OCI-LY7 (cell line): ENCODE measurements at regions not wholly inside any gene's neighbourhood (a gene's known extent, or its start where the extent isn't known, plus 50 kb on each side); places are given as distances from the start of the nearest gene placed in this dataset.

ENCODE experiments used
- BruUV-seq: library from RNA; stranded (reverse); fragments of 400-500 nt; replicated peaks from 2 replicates; lab custom pipeline; 2021; lab: Mats Ljungman, UMichigan
- CTCF ChIA-PET: fragments of 300-600 bp; sonication (Branson Sonifier 250); formaldehyde crosslinking; loops from one replicate; lab custom pipeline; 2022; ENCODE audit warnings: antibody characterized with exemption; ENCODE audit not compliant: unreplicated experiment; lab: Charles Lee
- POLR2A ChIA-PET: fragments of 300-600 bp; sonication (Branson Sonifier 250); formaldehyde crosslinking; loops from one replicate; lab custom pipeline; 2022; ENCODE audit warnings: antibody characterized with exemption; lab: Charles Lee
- DNase-seq: peaks from one replicate; pipeline ENCODE4 v3.0.0-alpha.2; 2015; ENCODE audit warnings: low spot score
- H2AFZ ChIP-seq: fragments of 200-600 bp; sonication (generic), shearing (Covaris generic); 2 replicates; pipeline ENCODE4 v1.6.1; 2014; ENCODE audit warnings: mild to moderate bottlenecking, antibody characterized with exemption, low read length, moderate library complexity
- H3K27ac ChIP-seq: fragments of 200-600 bp; sonication (generic); 2 replicates; pipeline ENCODE4 v1.5.1; 2014; ENCODE audit warnings: mixed run types, low read depth, mild to moderate bottlenecking, moderate library complexity, low read length, inconsistent platforms; ENCODE audit not compliant: poor library complexity, severe bottlenecking
- H3K36me3 ChIP-seq: fragments of 200-600 bp; sonication (generic); 2 replicates; pipeline ENCODE4 v1.6.1; 2014; ENCODE audit warnings: mild to moderate bottlenecking, antibody characterized with exemption, low read length, moderate library complexity, mixed read lengths; ENCODE audit not compliant: insufficient read depth
- H3K4me1 ChIP-seq: fragments of 200-600 bp; sonication (generic); 2 replicates; pipeline ENCODE4 v1.5.1; 2014; ENCODE audit warnings: mild to moderate bottlenecking, low read length; ENCODE audit not compliant: insufficient read depth, poor library complexity, severe bottlenecking
- H3K4me2 ChIP-seq: fragments of 200-600 bp; sonication (generic); 2 replicates; pipeline ENCODE4 v1.6.1; 2014; ENCODE audit warnings: mild to moderate bottlenecking, low read length
- H3K4me3 ChIP-seq: fragments of 200-600 bp; sonication (generic); 2 replicates; pipeline ENCODE4 v1.5.1; 2014; ENCODE audit warnings: mild to moderate bottlenecking, low read depth, low read length; ENCODE audit not compliant: poor library complexity, severe bottlenecking
- H3K79me2 ChIP-seq: fragments of 200-600 bp; sonication (generic); 2 replicates; pipeline ENCODE4 v1.6.1; 2016; ENCODE audit warnings: low read depth, mild to moderate bottlenecking, low read length, moderate library complexity, mixed read lengths; ENCODE audit not compliant: insufficient read depth
- H3K9me2 ChIP-seq: fragments of 200-600 bp; sonication (generic); 2 replicates; pipeline ENCODE4 v1.6.1; 2016; ENCODE audit warnings: mild to moderate bottlenecking, low read length, mixed read lengths; ENCODE audit not compliant: insufficient read depth
- H3K9me3 ChIP-seq: fragments of 200-600 bp; sonication (generic); 2 replicates; pipeline ENCODE4 v1.6.1; 2014; ENCODE audit warnings: mild to moderate bottlenecking, mixed run types, low read length, mixed read lengths
- H4K20me1 ChIP-seq: fragments of 200-600 bp; sonication (generic); 2 replicates; pipeline ENCODE4 v1.6.1; 2014; ENCODE audit warnings: mild to moderate bottlenecking, antibody characterized with exemption, low read length, moderate library complexity, mixed read lengths; ENCODE audit not compliant: insufficient read depth
- EZH2phosphoT487 ChIP-seq: fragments of 200-600 bp; sonication (generic); IDR thresholded peaks from 2 replicates; pipeline ENCODE4 v1.6.1; 2018; ENCODE audit warnings: low read depth, borderline replicate concordance, mild to moderate bottlenecking, mixed run types, antibody characterized with exemption, low read length, moderate library complexity, mixed read lengths
- intact Hi-C: fragments of 100-400 bp; cut with micrococcal nuclease; formaldehyde crosslinking; loops from one replicate; pipeline ENCODE4 v1.10.0; 2022; ENCODE audit not compliant: unreplicated experiment
- TF ChIP-seq, protein P1 (sequence below): fragments of 200-600 bp; sonication (generic); conservative IDR thresholded peaks from 2 replicates; pipeline ENCODE4 v1.5.1; 2014; ENCODE audit warnings: mild to moderate bottlenecking, antibody characterized with exemption, low read length, moderate library complexity, mixed read lengths

DNA sequence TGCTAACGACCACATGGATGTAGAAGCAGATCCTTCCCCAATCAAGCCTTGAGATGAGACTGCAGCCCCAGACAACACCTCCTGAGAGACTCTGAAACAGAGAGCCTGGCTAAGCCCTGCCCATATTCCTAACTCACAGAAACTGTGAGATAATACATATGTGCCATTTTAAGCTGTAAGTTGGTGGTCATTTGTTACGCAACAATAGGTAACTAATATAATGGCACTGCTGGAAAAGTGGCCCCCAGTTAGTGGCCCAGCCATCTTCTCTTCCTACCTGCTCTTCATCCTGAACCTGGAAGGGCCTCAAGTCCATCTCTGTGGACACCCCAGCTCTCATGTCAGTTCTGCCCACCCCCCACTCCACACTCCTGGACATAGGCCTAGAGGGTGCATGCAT, 144.0 kb downstream of the TMEM17 start:
- Histone ChIP-seq H3K9me2 (no peaks in the 10 kb centered on the region), H3K9me3 (peaks cover 7% of the 10 kb centered on the region; the same call in 1 of the 2 replicates), H2AFZ (no peak overlapping the region), H3K27ac (no peak overlapping the region), H3K79me2 (no peaks in the 10 kb centered on the region), H3K4me3 (no peak overlapping the region), H3K4me1 (peaks cover 34% of the 10 kb centered on the region), H3K36me3 (no peaks in the 10 kb centered on the region), H3K4me2 (no peak overlapping the region), H4K20me1 (no peaks in the 10 kb centered on the region)
- intact Hi-C loops, result no loop called here
- no peak for DNase-seq
- TF ChIP-seq EZH2phosphoT487, result no peak
- TF ChIP-seq, protein P1, sequence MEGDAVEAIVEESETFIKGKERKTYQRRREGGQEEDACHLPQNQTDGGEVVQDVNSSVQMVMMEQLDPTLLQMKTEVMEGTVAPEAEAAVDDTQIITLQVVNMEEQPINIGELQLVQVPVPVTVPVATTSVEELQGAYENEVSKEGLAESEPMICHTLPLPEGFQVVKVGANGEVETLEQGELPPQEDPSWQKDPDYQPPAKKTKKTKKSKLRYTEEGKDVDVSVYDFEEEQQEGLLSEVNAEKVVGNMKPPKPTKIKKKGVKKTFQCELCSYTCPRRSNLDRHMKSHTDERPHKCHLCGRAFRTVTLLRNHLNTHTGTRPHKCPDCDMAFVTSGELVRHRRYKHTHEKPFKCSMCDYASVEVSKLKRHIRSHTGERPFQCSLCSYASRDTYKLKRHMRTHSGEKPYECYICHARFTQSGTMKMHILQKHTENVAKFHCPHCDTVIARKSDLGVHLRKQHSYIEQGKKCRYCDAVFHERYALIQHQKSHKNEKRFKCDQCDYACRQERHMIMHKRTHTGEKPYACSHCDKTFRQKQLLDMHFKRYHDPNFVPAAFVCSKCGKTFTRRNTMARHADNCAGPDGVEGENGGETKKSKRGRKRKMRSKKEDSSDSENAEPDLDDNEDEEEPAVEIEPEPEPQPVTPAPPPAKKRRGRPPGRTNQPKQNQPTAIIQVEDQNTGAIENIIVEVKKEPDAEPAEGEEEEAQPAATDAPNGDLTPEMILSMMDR, result no peak
- BruUV-seq, result no TSS peak
- ChIA-PET CTCF (no interaction called here), POLR2A (no interaction called here)

DNA sequence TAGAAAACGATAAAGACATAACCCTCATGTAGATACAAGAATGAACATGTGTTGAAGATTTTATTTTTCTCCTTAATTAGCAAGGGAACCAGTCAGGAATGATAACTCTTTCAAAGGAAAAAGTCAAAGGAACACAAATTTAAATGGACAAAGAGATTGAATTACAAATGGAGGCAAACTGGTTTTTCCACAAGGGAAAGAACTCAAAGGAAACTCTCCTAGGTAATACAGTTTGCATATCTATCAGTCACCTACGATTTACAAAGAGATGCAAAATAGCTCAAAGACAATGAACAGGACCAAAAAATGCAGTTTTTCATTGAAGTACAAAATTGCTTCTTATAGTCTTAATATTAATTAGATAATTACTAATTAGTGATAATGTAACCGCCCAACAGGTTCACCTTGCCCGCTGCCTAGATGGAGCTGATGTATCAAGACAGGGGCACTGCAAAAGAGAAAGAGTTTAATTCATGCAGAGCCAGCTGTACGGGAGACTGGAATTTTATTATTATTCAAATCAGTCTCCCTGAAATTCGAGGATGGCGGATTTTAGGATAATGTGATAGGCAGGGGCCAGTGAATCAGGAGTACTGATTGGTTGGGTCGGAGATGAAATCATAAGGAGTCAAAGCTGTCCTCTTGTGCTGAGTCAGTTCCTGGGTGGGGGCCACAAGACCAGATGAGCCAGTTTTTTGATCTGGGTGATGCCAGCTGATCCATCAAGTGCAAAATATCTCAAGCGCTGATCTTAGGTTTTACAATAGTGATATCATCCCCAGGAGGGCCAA, 151.0 kb downstream of the TMEM17 start:
- Histone ChIP-seq H3K4me3 (no peak overlapping the region), H3K79me2 (no peaks in the 10 kb centered on the region), H2AFZ (no peak overlapping the region), H3K27ac (no peak overlapping the region), H3K4me1 (no peaks in the 10 kb centered on the region), H3K9me3 (no peaks in the 10 kb centered on the region), H4K20me1 (no peaks in the 10 kb centered on the region), H3K9me2 (no peaks in the 10 kb centered on the region), H3K36me3 (no peaks in the 10 kb centered on the region), H3K4me2 (no peak overlapping the region)
- TF ChIP-seq, protein P1, result no peak
- no peak for TF ChIP-seq EZH2phosphoT487
- ChIA-PET POLR2A (interaction anchor here (0.7 kb wide), 2 partner anchors 46 to 84 kb away, joined by 3 read pairs; no protein-coding TSS in a partner anchor), CTCF (no interaction called here)
- DNase-seq, result no peak
- BruUV-seq, result no TSS peak
- intact Hi-C loops, result no loop called here

DNA sequence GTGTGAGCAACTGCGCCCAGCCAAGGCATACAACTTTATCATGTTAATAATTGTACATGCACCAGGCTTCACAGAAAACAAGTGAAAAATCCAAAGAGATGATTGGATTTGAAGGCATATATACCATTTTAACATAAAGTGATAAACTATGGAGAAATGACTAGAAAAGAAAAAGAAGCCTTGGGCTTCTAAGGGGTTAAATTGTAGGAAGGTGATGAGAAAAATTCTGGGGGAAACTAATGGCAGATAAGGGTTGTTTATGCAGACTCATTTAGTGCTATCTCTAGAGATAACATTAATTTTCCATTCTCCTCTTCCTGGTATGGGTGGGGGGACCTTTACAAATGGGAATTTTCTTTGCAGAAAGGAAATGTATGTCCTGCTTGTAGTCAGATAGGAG, 154.0 kb downstream of the TMEM17 start:
- Histone ChIP-seq H4K20me1 (no peaks in the 10 kb centered on the region), H3K36me3 (no peaks in the 10 kb centered on the region), H3K4me2 (no peak overlapping the region), H3K9me3 (no peaks in the 10 kb centered on the region), H3K27ac (no peak overlapping the region), H3K79me2 (no peaks in the 10 kb centered on the region), H3K4me3 (no peak overlapping the region), H2AFZ (no peak overlapping the region), H3K9me2 (no peaks in the 10 kb centered on the region), H3K4me1 (no peaks in the 10 kb centered on the region)
- intact Hi-C loops, result no loop called here
- TF ChIP-seq, protein P1, result no peak
- TF ChIP-seq EZH2phosphoT487, result no peak
- DNase-seq, result no peak
- BruUV-seq, result no TSS peak
- ChIA-PET CTCF (no interaction called here), POLR2A (interaction anchor here (0.9 kb wide), 1 partner anchor 33 kb away, joined by 4 read pairs; no protein-coding TSS in a partner anchor)
